Ectodermal cell (in vitro differentiated cells): ENCODE measurements at regions not wholly inside any gene's neighbourhood (a gene's known extent, or its start where the extent isn't known, plus 50 kb on each side); places are given as distances from the start of the nearest gene placed in this dataset.

ENCODE experiments used
- H3K27ac ChIP-seq: 2 replicates; pipeline ENCODE4 v1.7.0; 2013; ENCODE audit warnings: mild to moderate bottlenecking, low read depth, low read length; ENCODE audit not compliant: insufficient read depth, poor library complexity, severe bottlenecking
- H3K27me3 ChIP-seq: 2 replicates; pipeline ENCODE4 v1.7.0; 2013; ENCODE audit warnings: mild to moderate bottlenecking, low read length; ENCODE audit not compliant: insufficient read depth, control insufficient read depth, poor library complexity, severe bottlenecking
- H3K36me3 ChIP-seq: one replicate; pipeline ENCODE4 v1.7.0; 2013; ENCODE audit warnings: low read length; ENCODE audit not compliant: control insufficient read depth, insufficient read depth
- H3K4me1 ChIP-seq: one replicate; pipeline ENCODE4 v1.7.0; 2013; ENCODE audit warnings: low read length; ENCODE audit not compliant: control insufficient read depth, insufficient read depth
- H3K4me3 ChIP-seq: 2 replicates; pipeline ENCODE4 v1.7.0; 2013; ENCODE audit warnings: low read depth, low read length, control low read depth; ENCODE audit not compliant: insufficient read depth
- H3K9me3 ChIP-seq: 2 replicates; pipeline ENCODE4 v1.7.0; 2013; ENCODE audit warnings: mild to moderate bottlenecking, low read length, moderate library complexity; ENCODE audit not compliant: control insufficient read depth
- WGBS, 2 experiments: methylation state at CpG; one replicate each; pipeline ENCODE4 v1.1.7; 2013; ENCODE audit warnings: missing lambda C conversion rate in 2 of 2; 5-methylcytosine and 5-hydroxymethylcytosine counted together

- 71 to 72% methylated on average over 4 of the region's 4 CpGs for WGBS, 2 experiments
- H3K4me1 ChIP-seq, result no peaks in the 10 kb centered on the region
- no peaks in the 10 kb centered on the region for H3K27me3 ChIP-seq
- H3K4me3 ChIP-seq, result no peak overlapping the region
- H3K9me3 ChIP-seq, result no peaks in the 10 kb centered on the region
- H3K27ac ChIP-seq, result no peak overlapping the region
- H3K36me3 ChIP-seq, result no peaks in the 10 kb centered on the region
These were observed 188.5 kb upstream of the LRRN1 start for GRCh38 chr3:3610581-3611298.

- no peaks in the 10 kb centered on the region for H3K36me3 ChIP-seq
- peaks cover 10% of the 10 kb centered on the region for H3K4me1 ChIP-seq
- H3K27ac ChIP-seq, result no peak overlapping the region
- 95 to 98% methylated on average over 4 of the region's 4 CpGs for WGBS, 2 experiments
- no peaks in the 10 kb centered on the region for H3K27me3 ChIP-seq
- H3K4me3 ChIP-seq, result no peak overlapping the region
- H3K9me3 ChIP-seq, result no peaks in the 10 kb centered on the region
These were observed 192.9 kb upstream of the LRRN1 start for GRCh38 chr3:3606321-3606720.

GRCh38 chr3:3605226-3605625 is 194.0 kb upstream of the LRRN1 start:
- Histone ChIP-seq H3K4me3 (no peak overlapping the region), H3K27me3 (no peaks in the 10 kb centered on the region), H3K27ac (no peak overlapping the region), H3K36me3 (no peaks in the 10 kb centered on the region), H3K9me3 (no peaks in the 10 kb centered on the region), H3K4me1 (peaks cover 10% of the 10 kb centered on the region)
- 62 to 92% methylated on average over 1 to 3 of the region's 3 CpGs for WGBS, 2 experiments

- H3K36me3 ChIP-seq, result no peaks in the 10 kb centered on the region
- H3K27ac ChIP-seq, result no peak overlapping the region
- WGBS, 2 experiments, result 94% methylated on average over 4 of the region's 4 CpGs
These were observed 195.9 kb upstream of the LRRN1 start for GRCh38 chr3:3603351-3603750.

GRCh38 chr3:3600665-3601340 is 198.4 kb upstream of the LRRN1 start:
- Histone ChIP-seq H3K4me1 (peaks cover 10% of the 10 kb centered on the region), H3K27me3 (no peaks in the 10 kb centered on the region), H3K36me3 (no peaks in the 10 kb centered on the region), H3K27ac (no peak overlapping the region), H3K9me3 (no peaks in the 10 kb centered on the region), H3K4me3 (no peak overlapping the region)
- 87 to 91% methylated on average over 3 of the region's 3 CpGs for WGBS, 2 experiments

More at GRCh38 chr3:3603351-3603750, 195.9 kb upstream of the LRRN1 start:
- Histone ChIP-seq H3K9me3 (no peaks in the 10 kb centered on the region), H3K27me3 (no peaks in the 10 kb centered on the region), H3K4me3 (no peak overlapping the region), H3K4me1 (peaks cover 10% of the 10 kb centered on the region)

GRCh38 chr3:3599016-3599415 is 200.2 kb upstream of the LRRN1 start:
- Histone ChIP-seq H3K36me3 (no peaks in the 10 kb centered on the region), H3K27me3 (no peaks in the 10 kb centered on the region), H3K4me3 (no peak overlapping the region), H3K4me1 (no peaks in the 10 kb centered on the region), H3K9me3 (no peaks in the 10 kb centered on the region), H3K27ac (no peak overlapping the region)
- WGBS, 2 experiments, result 100% methylated on average over 2 of the region's 2 CpGs

GRCh38 chr3:3594986-3595385 is 204.2 kb upstream of the LRRN1 start:
- H3K4me3 ChIP-seq, result no peak overlapping the region
- H3K27me3 ChIP-seq, result no peaks in the 10 kb centered on the region
- no peaks in the 10 kb centered on the region for H3K4me1 ChIP-seq
- no peaks in the 10 kb centered on the region for H3K36me3 ChIP-seq
- no peaks in the 10 kb centered on the region for H3K9me3 ChIP-seq
- 88 to 95% methylated on average over 3 of the region's 3 CpGs for WGBS, 2 experiments
- H3K27ac ChIP-seq, result no peak overlapping the region

GRCh38 chr3:3589715-3590130 is 209.5 kb upstream of the LRRN1 start:
- H3K27me3 ChIP-seq, result no peaks in the 10 kb centered on the region
- H3K4me3 ChIP-seq, result no peak overlapping the region
- 94 to 95% methylated on average over 3 of the region's 3 CpGs for WGBS, 2 experiments
- H3K36me3 ChIP-seq, result no peaks in the 10 kb centered on the region
- no peaks in the 10 kb centered on the region for H3K9me3 ChIP-seq
- H3K4me1 ChIP-seq, result peaks cover 4% of the 10 kb centered on the region
- H3K27ac ChIP-seq, result no peak overlapping the region

GRCh38 chr3:3587647-3587972 is 211.6 kb upstream of the LRRN1 start:
- H3K9me3 ChIP-seq, result no peaks in the 10 kb centered on the region
- no peaks in the 10 kb centered on the region for H3K27me3 ChIP-seq
- no peaks in the 10 kb centered on the region for H3K36me3 ChIP-seq
- H3K4me1 ChIP-seq, result peaks cover 4% of the 10 kb centered on the region
- no peak overlapping the region for H3K27ac ChIP-seq
- 76 to 91% methylated on average over 2 to 4 of the region's 4 CpGs for WGBS, 2 experiments
- H3K4me3 ChIP-seq, result no peak overlapping the region

- Histone ChIP-seq H3K4me1 (peaks cover 4% of the 10 kb centered on the region), H3K27me3 (no peaks in the 10 kb centered on the region), H3K27ac (no peak overlapping the region), H3K4me3 (no peak overlapping the region), H3K36me3 (no peaks in the 10 kb centered on the region), H3K9me3 (no peaks in the 10 kb centered on the region)
- WGBS, 2 experiments, result 92% methylated on average over 7 to 8 of the region's 8 CpGs
These were observed 212.2 kb upstream of the LRRN1 start for GRCh38 chr3:3586843-3587646.
